MCF 10A (cell line): ENCODE measurements at regions not wholly inside any gene's neighbourhood (a gene's known extent, or its start where the extent isn't known, plus 50 kb on each side); places are given as distances from the start of the nearest gene placed in this dataset.
"Not testable (repeated sequence)": the region's sequence is repeated elsewhere in the genome, so short reads cannot be mapped to it uniquely, and the experiment has no call there.

ENCODE experiments used
- BruUV-seq: library from RNA; stranded (reverse); fragments of 400-500 nt; replicated peaks from 2 replicates; lab custom pipeline; 2021; lab: Mats Ljungman, UMichigan
- CTCF ChIA-PET: fragments of 300-600 bp; sonication (Branson Sonifier 250); formaldehyde crosslinking; extraction: SDS; loops from one replicate; lab custom pipeline; 2021; ENCODE audit warnings: antibody characterized with exemption, inconsistent platforms; lab: Yijun Ruan, JAX
- POLR2A ChIA-PET: fragments of 300-600, 350-650 bp; sonication (Branson Sonifier 250); formaldehyde crosslinking; extraction: SDS; loops from one replicate; lab custom pipeline; 2020; ENCODE audit warnings: antibody characterized with exemption, inconsistent platforms; lab: Yijun Ruan, JAX
- DNase-seq: peaks from one replicate; pipeline ENCODE4 v3.0.0-alpha.2; 2018; ENCODE audit not compliant: unreplicated experiment
- H3K27ac Mint-ChIP-seq: one replicate; pipeline ENCODE4 v1.8.0; 2022; ENCODE audit warnings: mild to moderate bottlenecking, low read depth, mixed read lengths; ENCODE audit not compliant: unreplicated experiment
- H3K27me3 Mint-ChIP-seq: one replicate; pipeline ENCODE4 v1.8.0; 2022; ENCODE audit warnings: mixed read lengths; ENCODE audit not compliant: insufficient read depth, unreplicated experiment
- H3K36me3 Mint-ChIP-seq: one replicate; pipeline ENCODE4 v1.8.0; 2022; ENCODE audit warnings: mild to moderate bottlenecking, moderate library complexity, mixed read lengths; ENCODE audit not compliant: insufficient read depth, unreplicated experiment
- H3K4me1 Mint-ChIP-seq: one replicate; pipeline ENCODE4 v1.8.0; 2022; ENCODE audit warnings: mixed read lengths; ENCODE audit not compliant: insufficient read depth, unreplicated experiment
- H3K4me3 Mint-ChIP-seq: one replicate; pipeline ENCODE4 v1.8.0; 2022; ENCODE audit warnings: mild to moderate bottlenecking, moderate library complexity, mixed read lengths; ENCODE audit not compliant: unreplicated experiment
- H3K9me3 Mint-ChIP-seq: one replicate; pipeline ENCODE4 v1.8.0; 2022; ENCODE audit warnings: mixed read lengths; ENCODE audit not compliant: unreplicated experiment
- intact Hi-C: fragments of 100-400 bp; cut with micrococcal nuclease; formaldehyde crosslinking; loops from 2 replicates; pipeline ENCODE4 v1.14.1; 2022
- TF ChIP-seq, protein P1 (sequence below): fragments of 200-600 bp; IDR thresholded peaks from one replicate; pipeline ENCODE4 v1.8.0; 2022; ENCODE audit warnings: antibody characterized with exemption, mild to moderate bottlenecking; ENCODE audit not compliant: unreplicated experiment

DNA sequence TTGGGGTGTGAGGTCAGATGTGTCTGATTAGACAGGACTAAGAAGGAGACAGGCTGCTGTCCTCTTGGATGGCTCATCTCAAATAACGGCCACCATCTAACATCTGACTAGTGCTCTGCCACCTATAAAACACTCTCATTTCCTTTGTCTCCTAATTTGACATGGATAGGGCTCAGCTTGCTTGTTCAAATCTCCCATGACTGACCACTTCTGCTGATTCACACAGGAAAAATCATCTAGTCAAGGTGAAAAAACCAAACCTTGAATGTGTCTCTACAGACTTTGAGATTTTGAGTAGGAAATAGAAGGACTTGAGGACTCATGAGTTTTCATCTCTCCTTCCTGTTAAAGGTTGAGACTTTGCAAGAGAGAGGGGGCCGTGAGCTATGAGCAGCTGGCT, 150.6 kb downstream of the IER5 start:
- no peak for DNase-seq
- intact Hi-C loops: no loop called here
- CTCF ChIA-PET: interaction anchor here (0.6 kb wide), 1 partner anchor 175 kb away, joined by 3 read pairs; no protein-coding TSS in a partner anchor
- Mint-ChIP-seq H3K27me3 (no peaks in the 10 kb centered on the region), H3K9me3 (peaks cover 8% of the 10 kb centered on the region), H3K4me1 (no peaks in the 10 kb centered on the region), H3K27ac (no peak overlapping the region), H3K36me3 (peaks cover 5% of the 10 kb centered on the region), H3K4me3 (no peak overlapping the region)
- POLR2A ChIA-PET: interaction anchor here (3.3 kb wide), 1 partner anchor 12 kb away, joined by 13 read pairs; no protein-coding TSS in a partner anchor
- TF ChIP-seq, protein P1, sequence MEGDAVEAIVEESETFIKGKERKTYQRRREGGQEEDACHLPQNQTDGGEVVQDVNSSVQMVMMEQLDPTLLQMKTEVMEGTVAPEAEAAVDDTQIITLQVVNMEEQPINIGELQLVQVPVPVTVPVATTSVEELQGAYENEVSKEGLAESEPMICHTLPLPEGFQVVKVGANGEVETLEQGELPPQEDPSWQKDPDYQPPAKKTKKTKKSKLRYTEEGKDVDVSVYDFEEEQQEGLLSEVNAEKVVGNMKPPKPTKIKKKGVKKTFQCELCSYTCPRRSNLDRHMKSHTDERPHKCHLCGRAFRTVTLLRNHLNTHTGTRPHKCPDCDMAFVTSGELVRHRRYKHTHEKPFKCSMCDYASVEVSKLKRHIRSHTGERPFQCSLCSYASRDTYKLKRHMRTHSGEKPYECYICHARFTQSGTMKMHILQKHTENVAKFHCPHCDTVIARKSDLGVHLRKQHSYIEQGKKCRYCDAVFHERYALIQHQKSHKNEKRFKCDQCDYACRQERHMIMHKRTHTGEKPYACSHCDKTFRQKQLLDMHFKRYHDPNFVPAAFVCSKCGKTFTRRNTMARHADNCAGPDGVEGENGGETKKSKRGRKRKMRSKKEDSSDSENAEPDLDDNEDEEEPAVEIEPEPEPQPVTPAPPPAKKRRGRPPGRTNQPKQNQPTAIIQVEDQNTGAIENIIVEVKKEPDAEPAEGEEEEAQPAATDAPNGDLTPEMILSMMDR: no peak
- BruUV-seq: no TSS peak

DNA sequence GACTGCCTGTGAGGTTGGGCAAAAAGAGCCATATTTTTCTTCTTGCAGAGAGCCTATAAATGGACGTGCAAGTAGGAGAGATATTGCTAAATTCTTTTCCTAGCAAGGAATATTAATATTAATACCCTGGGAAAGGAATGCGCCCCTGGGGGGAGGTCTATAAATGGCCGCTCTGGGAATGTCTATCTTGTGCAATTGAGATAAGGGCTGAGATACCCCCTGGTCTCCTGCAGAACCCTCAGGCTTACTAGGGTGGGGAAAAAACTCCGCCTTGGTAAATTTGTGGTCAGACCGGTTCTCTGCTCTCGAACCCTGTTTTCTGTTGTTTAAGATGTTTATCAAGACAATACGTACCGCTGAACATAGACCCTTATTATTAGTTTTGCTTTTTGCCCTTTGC, 157.8 kb downstream of the IER5 start:
- DNase-seq, H3K27me3 Mint-ChIP-seq, intact Hi-C loops, H3K36me3 Mint-ChIP-seq, H3K4me3 Mint-ChIP-seq, H3K27ac Mint-ChIP-seq, POLR2A ChIA-PET, BruUV-seq: not testable (repeated sequence)
- Mint-ChIP-seq H3K4me1 (peaks cover 19% of the 10 kb centered on the region), H3K9me3 (peaks cover 17% of the 10 kb centered on the region)
- CTCF ChIA-PET: interaction anchor here (0.6 to 1.4 kb wide), 2 partner anchors 11 to 873 kb away, joined by 3 read pairs; no protein-coding TSS in a partner anchor

DNA sequence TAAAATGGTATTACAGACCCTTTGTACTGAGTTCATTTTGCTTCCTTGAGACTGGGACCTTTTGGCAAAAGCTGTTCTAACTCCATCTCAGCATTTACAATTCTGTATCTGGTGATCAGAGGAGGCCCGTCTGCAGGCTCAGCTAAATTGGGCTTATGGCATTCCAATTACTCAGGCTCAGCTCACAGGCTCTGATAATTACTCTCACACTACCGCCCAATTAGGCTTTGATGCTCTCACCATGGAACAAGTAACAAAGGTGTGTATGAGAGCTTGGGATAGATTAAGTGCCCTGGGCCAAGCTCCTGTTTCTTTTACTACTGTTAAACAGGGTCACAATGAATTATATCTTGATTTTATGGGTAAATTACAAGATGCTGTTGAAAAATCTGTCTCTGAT, 159.9 kb downstream of the IER5 start:
- H3K36me3 Mint-ChIP-seq, H3K27ac Mint-ChIP-seq, H3K4me3 Mint-ChIP-seq, BruUV-seq, DNase-seq, intact Hi-C loops, H3K27me3 Mint-ChIP-seq: not testable (repeated sequence)
- peaks cover 16% of the 10 kb centered on the region for H3K9me3 Mint-ChIP-seq
- ChIA-PET CTCF (interaction anchor here (0.9 to 1.0 kb wide), 2 partner anchors 16 to 177 kb away, joined by 4 to 5 read pairs; no protein-coding TSS in a partner anchor), POLR2A (interaction anchor here (0.8 kb wide), 1 partner anchor 35 kb away, joined by 3 read pairs; no protein-coding TSS in a partner anchor)
- peaks cover 38% of the 10 kb centered on the region for H3K4me1 Mint-ChIP-seq

DNA sequence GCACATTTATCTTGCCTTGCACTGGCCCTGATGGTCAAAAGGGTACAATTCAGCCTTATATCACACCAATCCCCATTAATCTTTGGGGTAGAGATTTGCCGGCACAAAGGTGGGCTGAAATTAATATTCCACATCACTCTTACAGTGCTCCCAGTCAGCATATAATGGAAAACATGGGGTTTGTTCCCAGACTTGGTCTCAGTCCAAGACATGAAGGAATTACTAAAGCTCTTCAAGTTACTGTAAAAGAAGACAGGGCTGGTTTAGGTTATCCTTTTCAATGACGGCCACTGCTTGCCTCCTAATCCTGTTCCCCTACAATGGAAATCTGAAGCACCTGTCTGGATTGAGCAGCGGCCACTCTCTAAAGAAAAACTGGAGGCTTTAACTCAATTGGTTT, 160.7 kb downstream of the IER5 start:
- Mint-ChIP-seq H3K27ac (no peak overlapping the region), H3K4me1 (peaks cover 38% of the 10 kb centered on the region), H3K4me3 (no peak overlapping the region), H3K9me3 (peaks cover 10% of the 10 kb centered on the region), H3K36me3 (no peaks in the 10 kb centered on the region), H3K27me3 (no peaks in the 10 kb centered on the region)
- TF ChIP-seq, protein P1: no peak
- no peak for DNase-seq
- no TSS peak for BruUV-seq
- POLR2A ChIA-PET: no interaction called here
- CTCF ChIA-PET: no interaction called here
- intact Hi-C loops: no loop called here

DNA sequence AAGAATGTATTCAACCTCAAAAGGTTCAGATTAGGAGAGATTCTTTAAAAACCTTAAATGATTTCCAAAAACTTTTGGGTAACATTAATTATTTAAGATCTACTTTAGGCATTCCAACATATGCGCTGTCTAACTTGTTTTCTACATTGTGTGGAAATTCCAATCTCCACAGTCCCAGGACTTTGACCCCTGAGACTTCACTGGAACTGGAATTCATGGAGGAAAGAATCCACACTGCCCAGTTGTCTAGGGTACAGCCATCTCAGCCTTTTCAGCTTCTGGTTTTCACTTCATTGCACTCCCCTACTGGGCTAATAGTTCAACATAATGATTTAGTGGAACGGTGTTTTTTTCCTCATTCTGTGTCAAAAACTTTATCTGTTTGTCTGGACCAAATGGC, 161.5 kb downstream of the IER5 start:
- Mint-ChIP-seq H3K27me3 (no peaks in the 10 kb centered on the region), H3K9me3 (peaks cover 10% of the 10 kb centered on the region), H3K27ac (no peak overlapping the region), H3K36me3 (no peaks in the 10 kb centered on the region), H3K4me1 (peaks cover 41% of the 10 kb centered on the region), H3K4me3 (no peak overlapping the region)
- no peak for DNase-seq
- TF ChIP-seq, protein P1: no peak
- CTCF ChIA-PET: interaction anchor here (0.6 to 1.5 kb wide), 5 partner anchors 10 to 659 kb away, joined by 3 to 8 read pairs (median 3); no protein-coding TSS in a partner anchor
- POLR2A ChIA-PET: interaction anchor here (1.3 to 2.8 kb wide), 4 partner anchors 10 to 802 kb away, joined by 3 to 13 read pairs (median 4); no protein-coding TSS in a partner anchor
- BruUV-seq: no TSS peak
- intact Hi-C loops: no loop called here
